GM21360 (cell line): ENCODE measurements at regions not wholly inside any gene's neighbourhood (a gene's known extent, or its start where the extent isn't known, plus 50 kb on each side); places are given as distances from the start of the nearest gene placed in this dataset.
"Not testable (repeated sequence)": the region's sequence is repeated elsewhere in the genome, so short reads cannot be mapped to it uniquely, and the experiment has no call there.

Experiments used
- ATAC-seq: cut with Tn5 transposase; IDR thresholded peaks from one replicate; pipeline ENCODE4 v1.9.1; 2021; ENCODE audit warnings: mild to moderate bottlenecking, moderate library complexity; ENCODE audit not compliant: unreplicated experiment

GRCh38 chr22:48306785-48307510, 1520.7 kb downstream of the BRD1 start:
- ATAC-seq, result no peak

GRCh38 chr22:48306284-48306683, 1521.4 kb downstream of the BRD1 start:
- ATAC-seq, result no peak

- no peak for ATAC-seq
Measured at GRCh38 chr22:48305726-48306235, 1521.9 kb downstream of the BRD1 start.

- ATAC-seq, result no peak
Measured at GRCh38 chr22:48303369-48303725, 1524.3 kb downstream of the BRD1 start.

GRCh38 chr22:48302657-48303368, 1524.9 kb downstream of the BRD1 start:
- ATAC-seq, result no peak

- no peak for ATAC-seq
Measured at GRCh38 chr22:48301908-48302307, 1525.8 kb downstream of the BRD1 start.

- no peak for ATAC-seq
Measured at GRCh38 chr22:48301421-48301820, 1526.3 kb downstream of the BRD1 start.

- ATAC-seq, result no peak
Measured at GRCh38 chr22:48300877-48301276, 1526.8 kb downstream of the BRD1 start.

- ATAC-seq, result no peak
Measured at GRCh38 chr22:48299801-48300200, 1527.9 kb downstream of the BRD1 start.

GRCh38 chr22:48299124-48299523, 1528.5 kb downstream of the BRD1 start:
- no peak for ATAC-seq

- no peak for ATAC-seq
Measured at GRCh38 chr22:48297296-48297695, 1530.4 kb downstream of the BRD1 start.

GRCh38 chr22:48289954-48290353, 1527.5 kb downstream of the TBC1D22A start:
- not testable (repeated sequence) for ATAC-seq

GRCh38 chr22:48288376-48288940, 1526.0 kb downstream of the TBC1D22A start:
- no peak for ATAC-seq

GRCh38 chr22:48287031-48287430, 1524.6 kb downstream of the TBC1D22A start:
- ATAC-seq, result no peak

- no peak for ATAC-seq
Measured at GRCh38 chr22:48284671-48285070, 1522.2 kb downstream of the TBC1D22A start.

- no peak for ATAC-seq
Measured at GRCh38 chr22:48282804-48283203, 1520.4 kb downstream of the TBC1D22A start.

- ATAC-seq, result no peak
Measured at GRCh38 chr22:48279461-48279756, 1517.0 kb downstream of the TBC1D22A start.

GRCh38 chr22:48278620-48279460, 1516.4 kb downstream of the TBC1D22A start:
- ATAC-seq, result no peak

GRCh38 chr22:48277868-48278581, 1515.6 kb downstream of the TBC1D22A start:
- ATAC-seq, result no peak

- no peak for ATAC-seq
Measured at GRCh38 chr22:48276994-48277867, 1514.8 kb downstream of the TBC1D22A start.
